CD14-positive monocyte (primary cell): ENCODE measurements at regions not wholly inside any gene's neighbourhood (a gene's known extent, or its start where the extent isn't known, plus 50 kb on each side); places are given as distances from the start of the nearest gene placed in this dataset.

ENCODE experiments used
- DNase-seq, 3 donors: peaks; one replicate each; pipeline ENCODE4 v3.0.0-alpha.2; 2011 to 2022
- H2AFZ ChIP-seq: 2 replicates; pipeline ENCODE4 v1.6.0; 2012; ENCODE audit warnings: mild to moderate bottlenecking, low read depth, low read length, inconsistent platforms; ENCODE audit not compliant: insufficient read depth, poor library complexity, severe bottlenecking
- H3K27ac ChIP-seq, 2 donors: 1 replicate in 1 of 2; 2 replicates in 1 of 2; pipeline ENCODE4 v1.5.1; 2012 to 2013; ENCODE audit warnings: low read length in 2 of 2, control low read depth in 1 of 2, inconsistent platforms in 1 of 2, low read depth in 1 of 2, mild to moderate bottlenecking in 1 of 2
- H3K27me3 ChIP-seq, 2 donors: one replicate each; pipeline versions ENCODE4 v1.6.0 to v1.6.1; 2011 to 2013; ENCODE audit warnings: low read length in 2 of 2; ENCODE audit not compliant: control insufficient read depth in 2 of 2, insufficient read depth in 2 of 2
- H3K36me3 ChIP-seq, 2 donors: replicated peaks in 1 of 2; 1 replicate in 1 of 2; 2 replicates in 1 of 2; pipeline versions ENCODE4 v1.5.1 to v1.6.1; 2012 to 2013; ENCODE audit warnings: low read length in 2 of 2, control low read depth in 1 of 2, inconsistent platforms in 1 of 2, mild to moderate bottlenecking in 1 of 2; ENCODE audit not compliant: insufficient read depth in 2 of 2, control insufficient read depth in 1 of 2
- H3K4me1 ChIP-seq, 2 donors: 1 replicate in 1 of 2; 2 replicates in 1 of 2; pipeline versions ENCODE4 v1.5.1 to v1.6.1; 2012 to 2013; ENCODE audit warnings: low read length in 2 of 2, control low read depth in 1 of 2, inconsistent platforms in 1 of 2, mild to moderate bottlenecking in 1 of 2, moderate library complexity in 1 of 2; ENCODE audit not compliant: insufficient read depth in 2 of 2, control insufficient read depth in 1 of 2
- H3K4me2 ChIP-seq: replicated peaks from 2 replicates; pipeline ENCODE3; 2012; ENCODE audit warnings: low read length, moderate library complexity, mild to moderate bottlenecking; ENCODE audit not compliant: poor library complexity, severe bottlenecking; ENCODE audit errors: extremely low read depth
- H3K4me3 ChIP-seq, 3 experiments: fragments of 200-600 bp in 1 of 3; sonication (generic) in 1 of 3; replicated peaks in 1 of 3; 1 replicate in 2 of 3; 2 replicates in 1 of 3; pipeline ENCODE4 v1.5.1; 2011 to 2013; ENCODE audit warnings: low read length in 3 of 3, mild to moderate bottlenecking in 3 of 3, control low read depth in 2 of 3, low read depth in 2 of 3, inconsistent platforms in 1 of 3, moderate library complexity in 1 of 3
- H3K79me2 ChIP-seq: 2 replicates; pipeline ENCODE4 v1.6.0; 2012; ENCODE audit warnings: mild to moderate bottlenecking, control low read depth, inconsistent platforms, low read length, moderate library complexity; ENCODE audit not compliant: insufficient read depth
- H3K9ac ChIP-seq: 2 replicates; pipeline ENCODE4 v1.6.0; 2017; ENCODE audit warnings: low read length, mild to moderate bottlenecking; ENCODE audit not compliant: insufficient read depth, poor library complexity, severe bottlenecking
- H3K9me3 ChIP-seq, 2 donors: replicated peaks in 1 of 2; 1 replicate in 1 of 2; 2 replicates in 1 of 2; pipeline versions ENCODE4 v1.5.1 to v1.6.1; 2012 to 2013; ENCODE audit warnings: low read length in 2 of 2, control low read depth in 1 of 2; ENCODE audit not compliant: control insufficient read depth in 1 of 2, insufficient read depth in 1 of 2
- H4K20me1 ChIP-seq: 2 replicates; pipeline ENCODE4 v1.6.0; 2012; ENCODE audit warnings: mild to moderate bottlenecking, low read length, control low read depth, moderate library complexity; ENCODE audit not compliant: insufficient read depth
- H3K27ac Mint-ChIP-seq, 7 donors: one replicate each; pipeline ENCODE4 v1.8.0; 2020; ENCODE audit warnings: mild to moderate bottlenecking in 7 of 7, mixed read lengths in 7 of 7, moderate library complexity in 6 of 7, inconsistent platforms in 2 of 7
- H3K27me3 Mint-ChIP-seq, 3 donors: one replicate each; pipeline ENCODE4 v1.8.0; 2021 to 2022; ENCODE audit warnings: low read depth in 3 of 3, mild to moderate bottlenecking in 3 of 3, mixed read lengths in 3 of 3, moderate library complexity in 3 of 3, inconsistent platforms in 1 of 3
- H3K36me3 Mint-ChIP-seq, 2 donors: one replicate each; pipeline ENCODE4 v1.8.0; 2020; ENCODE audit warnings: mixed read lengths in 2 of 2, inconsistent platforms in 1 of 2, mild to moderate bottlenecking in 1 of 2
- H3K4me1 Mint-ChIP-seq: one replicate; pipeline ENCODE4 v1.8.0; 2020; ENCODE audit warnings: mild to moderate bottlenecking, mixed read lengths
- H3K4me3 Mint-ChIP-seq, 2 donors: one replicate each; pipeline ENCODE4 v1.8.0; 2020; ENCODE audit warnings: mild to moderate bottlenecking in 2 of 2, mixed read lengths in 2 of 2, moderate library complexity in 1 of 2
- H3K9me3 Mint-ChIP-seq, 7 donors: one replicate each; pipeline ENCODE4 v1.8.0; 2020 to 2022; ENCODE audit warnings: mixed read lengths in 7 of 7, mild to moderate bottlenecking in 6 of 7, moderate library complexity in 6 of 7, inconsistent platforms in 2 of 7
- CTCF ChIP-seq: fragments of 200-600 bp; IDR thresholded peaks from one replicate; pipeline ENCODE4 v1.8.0; 2022; ENCODE audit warnings: antibody characterized with exemption, mild to moderate bottlenecking
- WGBS: methylation state at CpG from one replicate; pipeline ENCODE4 v1.1.5; 2013; ENCODE audit warnings: missing lambda C conversion rate; ENCODE audit not compliant: insufficient coverage; 5-methylcytosine and 5-hydroxymethylcytosine counted together
- intact Hi-C, 2 donors: fragments of 100-400 bp; cut with micrococcal nuclease; formaldehyde crosslinking; loops; one replicate each; pipeline versions ENCODE4 v1.15.0 to v1.15.1; 2023

GRCh38 chr6:3630258-3630835 is 121.2 kb downstream of the PXDC1 start:
- no peaks in the 10 kb centered on the region for H4K20me1 ChIP-seq
- no peaks in the 10 kb centered on the region for H3K9me3 ChIP-seq
- no peaks in the 10 kb centered on the region for H3K4me1 ChIP-seq
- TF ChIP-seq CTCF = no peak
- peaks cover 3 to 4% of the 10 kb centered on the region in 2 donors for H3K27me3 ChIP-seq
- no peak overlapping the region for H2AFZ ChIP-seq
- H3K36me3 Mint-ChIP-seq = no peaks in the 10 kb centered on the region
- H3K27ac ChIP-seq = no peak overlapping the region
- H3K9me3 Mint-ChIP-seq = no peaks in the 10 kb centered on the region
- H3K27ac Mint-ChIP-seq = no peak overlapping the region
- H3K4me3 ChIP-seq = no peak overlapping the region
- WGBS = 92% methylated on average over 1 of the region's 4 CpGs
- no peak overlapping the region for H3K4me3 Mint-ChIP-seq
- peaks cover 13 to 15% (median 13%) of the 10 kb centered on the region in 3 donors for H3K27me3 Mint-ChIP-seq
- no peak overlapping the region for H3K9ac ChIP-seq
- no peak overlapping the region for H3K4me2 ChIP-seq
- DNase-seq = no peak
- no peaks in the 10 kb centered on the region for H3K36me3 ChIP-seq
- H3K4me1 Mint-ChIP-seq = no peaks in the 10 kb centered on the region
- H3K79me2 ChIP-seq = no peaks in the 10 kb centered on the region
- intact Hi-C loops = no loop called here

GRCh38 chr6:3627956-3628835 is 123.3 kb downstream of the PXDC1 start:
- Histone ChIP-seq H3K27me3 (peaks cover 3 to 17% of the 10 kb centered on the region in 2 donors), H3K9ac (no peak overlapping the region), H3K79me2 (no peaks in the 10 kb centered on the region), H3K27ac (no peak overlapping the region), H3K9me3 (no peaks in the 10 kb centered on the region), H3K4me1 (no peaks in the 10 kb centered on the region), H3K36me3 (no peaks in the 10 kb centered on the region), H3K4me3 (no peak overlapping the region), H2AFZ (no peak overlapping the region), H3K4me2 (no peak overlapping the region), H4K20me1 (no peaks in the 10 kb centered on the region)
- TF ChIP-seq CTCF = no peak
- intact Hi-C loops = no loop called here
- DNase-seq = no peak
- H3K4me1 Mint-ChIP-seq = peaks cover 7% of the 10 kb centered on the region
- no peaks in the 10 kb centered on the region for H3K36me3 Mint-ChIP-seq
- peaks cover 0 to 3% (median 0%) of the 10 kb centered on the region in 7 donors for H3K9me3 Mint-ChIP-seq
- H3K27me3 Mint-ChIP-seq = peaks cover 14 to 33% (median 30%) of the 10 kb centered on the region in 3 donors
- no peak overlapping the region for H3K27ac Mint-ChIP-seq
- peak overlapping the region in 1 of 2 donors; percentile 49 for H3K4me3 Mint-ChIP-seq
- 27% methylated on average over 12 of the region's 20 CpGs for WGBS
